Endothelial cell of umbilical vein (primary cell): ENCODE measurements at regions not wholly inside any gene's neighbourhood (a gene's known extent, or its start where the extent isn't known, plus 50 kb on each side); places are given as distances from the start of the nearest gene placed in this dataset.

ENCODE experiments used
- BruUV-seq: library from RNA; stranded (reverse); fragments of 400-500 nt; replicated peaks from 2 replicates; lab custom pipeline; 2021; lab: Mats Ljungman, UMichigan
- CTCF ChIA-PET: fragments of 300-600, 350-600 bp; sonication (Branson Sonifier 250); formaldehyde crosslinking; loops from one replicate; lab custom pipeline; 2021; ENCODE audit warnings: antibody characterized with exemption, inconsistent platforms; lab: Charles Lee
- POLR2A ChIA-PET: fragments of 300-600, 350-600 bp; sonication (Branson Sonifier 250); formaldehyde crosslinking; loops from one replicate; lab custom pipeline; 2021; ENCODE audit warnings: antibody characterized with exemption, inconsistent platforms; lab: Charles Lee
- DNase-seq: peaks from one replicate; pipeline ENCODE4 v3.0.0-alpha.2; 2011; ENCODE audit warnings: low read depth, low spot score
- FAIRE-seq: peaks from 2 replicates; lab custom pipeline; 2011; peaks lifted over from hg19 to GRCh38; lab: Jason Lieb, UNC
- H2AFZ ChIP-seq: 2 replicates; pipeline ENCODE4 v1.6.0; 2012; ENCODE audit warnings: low read depth, low read length, control low read depth, inconsistent platforms
- H3K27ac ChIP-seq: 2 replicates; pipeline ENCODE4 v1.5.1; 2011; ENCODE audit warnings: low read depth, mild to moderate bottlenecking, control low read depth, low read length, moderate library complexity; ENCODE audit not compliant: insufficient read depth
- H3K27me3 ChIP-seq, 2 experiments: 2 replicates each; pipeline versions ENCODE4 v1.6.0 to v1.6.1; 2011; ENCODE audit warnings: low read length in 2 of 2, mixed read lengths in 1 of 2; ENCODE audit not compliant: control insufficient read depth in 2 of 2, insufficient read depth in 2 of 2
- H3K36me3 ChIP-seq, 2 experiments: 2 replicates in 1 of 2; 3 replicates in 1 of 2; pipeline ENCODE4 v1.5.1; 2011; ENCODE audit warnings: low read length in 2 of 2, mild to moderate bottlenecking in 1 of 2, moderate library complexity in 1 of 2; ENCODE audit not compliant: control insufficient read depth in 2 of 2, insufficient read depth in 2 of 2; ENCODE audit errors: extremely low read depth in 1 of 2
- H3K4me1 ChIP-seq: 3 replicates; pipeline ENCODE4 v1.5.1; 2011; ENCODE audit warnings: mild to moderate bottlenecking, low read length; ENCODE audit not compliant: control insufficient read depth, insufficient read depth; ENCODE audit errors: extremely low read depth
- H3K4me2 ChIP-seq: 2 replicates; pipeline ENCODE4 v1.6.1; 2011; ENCODE audit warnings: low read length, control low read depth, mixed read lengths; ENCODE audit not compliant: insufficient read depth
- H3K4me3 ChIP-seq, 3 experiments: fragments of 200-600 bp in 1 of 3; sonication (generic), shearing (Covaris generic) in 1 of 3; replicated peaks in 1 of 3; 2 replicates each; pipeline ENCODE4 v1.5.1; 2011 to 2016; ENCODE audit warnings: control low read depth in 3 of 3, low read length in 3 of 3, mild to moderate bottlenecking in 2 of 3, inconsistent platforms in 1 of 3, low read depth in 1 of 3, moderate library complexity in 1 of 3; ENCODE audit not compliant: insufficient read depth in 1 of 3
- H3K79me2 ChIP-seq: 2 replicates; pipeline ENCODE4 v1.6.0; 2012; ENCODE audit warnings: low read length, inconsistent platforms; ENCODE audit not compliant: control insufficient read depth, insufficient read depth
- H3K9ac ChIP-seq: replicated peaks from 2 replicates; pipeline ENCODE3; 2011; ENCODE audit warnings: low read length, control low read depth; ENCODE audit not compliant: insufficient read depth; ENCODE audit errors: extremely low read depth
- H3K9me1 ChIP-seq: replicated peaks from 3 replicates; pipeline ENCODE4 v1.6.0; 2011; ENCODE audit warnings: mild to moderate bottlenecking, low read length; ENCODE audit not compliant: control insufficient read depth, insufficient read depth; ENCODE audit errors: extremely low read depth
- H3K9me3 ChIP-seq: replicated peaks from 2 replicates; pipeline ENCODE4 v1.5.1; 2012; ENCODE audit warnings: low read length, inconsistent platforms; ENCODE audit not compliant: control insufficient read depth, insufficient read depth
- H4K20me1 ChIP-seq: replicated peaks from 2 replicates; pipeline ENCODE3; 2011; ENCODE audit warnings: mild to moderate bottlenecking, low read length; ENCODE audit not compliant: control insufficient read depth, insufficient read depth; ENCODE audit errors: extremely low read depth
- CTCF ChIP-seq, 2 donors: IDR thresholded peaks; 1 replicate in 1 of 2; 2 replicates in 1 of 2; pipeline ENCODE4 v1.5.1; 2011; ENCODE audit warnings: low read length in 2 of 2, mild to moderate bottlenecking in 2 of 2, moderate library complexity in 2 of 2, control low read depth in 1 of 2, inconsistent platforms in 1 of 2, low read depth in 1 of 2; ENCODE audit not compliant: insufficient read depth in 1 of 2; ENCODE audit errors: extremely low read depth in 1 of 2
- FOS ChIP-seq: IDR thresholded peaks from 2 replicates; pipeline ENCODE4 v1.6.1; 2011; ENCODE audit warnings: mild to moderate bottlenecking, low read length, moderate library complexity, borderline replicate concordance; ENCODE audit not compliant: insufficient read depth
- GATA2 ChIP-seq: IDR thresholded peaks from 2 replicates; pipeline ENCODE4 v1.7.0; 2011; ENCODE audit warnings: low read depth, mild to moderate bottlenecking, moderate library complexity, mixed read lengths, low read length; ENCODE audit not compliant: insufficient read length, insufficient read depth
- POLR2AphosphoS5 ChIP-seq: IDR thresholded peaks from 2 replicates; pipeline ENCODE4 v1.6.1; 2012; ENCODE audit warnings: low read depth, mild to moderate bottlenecking, control low read depth, low read length, moderate library complexity; ENCODE audit not compliant: insufficient read depth
- dilution Hi-C: fragments of 300-500 bp; cut with MboI; formaldehyde crosslinking; loops from one replicate; pipeline ENCODE4 v1.15.0; 2019; ENCODE audit warnings: low sequenced_read_pairs; ENCODE audit not compliant: extremely low pct_ligation_motif_present
- intact Hi-C: fragments of 100-400 bp; cut with micrococcal nuclease; formaldehyde crosslinking; loops from one replicate; pipeline ENCODE4 v1.10.0; 2022

GRCh38 chr12:124369055-124369826 is 74.3 kb downstream of the RFLNA start:
- H3K4me2 ChIP-seq = no peak overlapping the region
- H3K27ac ChIP-seq = peak overlapping the region; percentile 61
- TF ChIP-seq CTCF (IDR thresholded peaks at IDR 0.05; ENCODE audit: extremely low read depth in 1 of 2, insufficient read depth in 1 of 2, low read depth in 1 of 2, low read length in 2 of 2) (peak; percentile 31 to 60), GATA2 (no peak), FOS (peak; percentile 54), POLR2AphosphoS5 (peak; percentile 70)
- H4K20me1 ChIP-seq = no peaks in the 10 kb centered on the region
- peak; percentile 88 for FAIRE-seq
- peaks cover 8 to 33% of the 10 kb centered on the region in 2 experiments for H3K36me3 ChIP-seq
- H3K9me3 ChIP-seq = no peaks in the 10 kb centered on the region
- no peaks in the 10 kb centered on the region for H3K27me3 ChIP-seq
- dilution Hi-C loops (no loop called here), intact Hi-C loops (loop anchor here (1.0 to 5.0 kb wide), 3 partner anchors 11 to 398 kb away; no protein-coding TSS in a partner anchor)
- ChIA-PET CTCF (interaction anchor here (1.0 to 3.4 kb wide), 6 partner anchors 11 to 30 kb away, joined by 3 to 15 read pairs (median 4); no protein-coding TSS in a partner anchor), POLR2A (no interaction called here)
- peaks cover 29% of the 10 kb centered on the region for H3K4me1 ChIP-seq
- H3K9me1 ChIP-seq = no peaks in the 10 kb centered on the region
- peak overlapping the region; percentile 33 for H3K9ac ChIP-seq
- no peak overlapping the region for H3K4me3 ChIP-seq
- H2AFZ ChIP-seq = no peak overlapping the region
- DNase-seq = peak; percentile 90
- peaks cover 61% of the 10 kb centered on the region for H3K79me2 ChIP-seq
- no TSS peak for BruUV-seq
